Keratinocyte (primary cell): ENCODE measurements at regions not wholly inside any gene's neighbourhood (a gene's known extent, or its start where the extent isn't known, plus 50 kb on each side); places are given as distances from the start of the nearest gene placed in this dataset.

ENCODE experiments used
- CTCF ChIP-seq, 3 experiments: IDR thresholded peaks in 1 of 3; conservative IDR thresholded peaks in 1 of 3; optimal IDR thresholded peaks in 1 of 3; 2 replicates in 2 of 3; 3 replicates in 1 of 3; pipeline versions ENCODE3 to v1.5.1; 2011; ENCODE audit warnings: low read length in 3 of 3, mild to moderate bottlenecking in 3 of 3, moderate library complexity in 2 of 3, control low read depth in 1 of 3, inconsistent platforms in 1 of 3; ENCODE audit not compliant: insufficient read depth in 2 of 3; ENCODE audit errors: extremely low read depth in 1 of 3
- EZH2 ChIP-seq: IDR thresholded peaks from one replicate; pipeline ENCODE4 v1.6.1; 2012; ENCODE audit warnings: inconsistent platforms, mild to moderate bottlenecking, low read length, moderate library complexity

- TF ChIP-seq EZH2 (no peak), CTCF (optimal IDR thresholded peaks at IDR 0.05 in 1 of 3, IDR thresholded peaks at IDR 0.05 in 1 of 3, conservative IDR thresholded peaks at IDR 0.05 in 1 of 3; ENCODE audit: extremely low read depth in 1 of 3, insufficient read depth in 2 of 3, low read length in 3 of 3) (no peak)
These were observed 266.5 kb upstream of the KCNIP4 start for GRCh38 chr4:22215084-22215483.
